ENCODE measurements at regions not wholly inside any gene's neighbourhood (a gene's known extent, or its start where the extent isn't known, plus 50 kb on each side); places are given as distances from the start of the nearest gene placed in this dataset.

DNA sequence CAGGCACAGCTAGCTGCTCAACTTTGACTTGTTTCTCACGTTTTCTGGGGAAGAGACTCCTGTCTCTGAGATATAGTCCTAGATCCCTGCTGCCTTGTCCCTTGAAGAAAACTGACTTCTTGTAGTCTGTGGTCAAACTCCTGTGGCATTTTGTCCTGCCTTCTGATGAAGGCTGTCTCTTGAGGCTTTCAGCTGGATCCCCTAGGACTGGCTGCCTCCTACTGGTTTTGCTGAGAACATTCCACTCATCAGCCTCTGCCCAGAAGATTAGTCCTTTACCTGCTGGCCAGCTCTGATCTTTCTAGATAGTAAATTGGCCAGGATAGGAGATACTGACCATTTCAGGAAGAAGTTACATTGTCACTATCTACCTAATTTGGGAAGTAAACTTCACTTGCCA, 71.9 kb upstream of the CNR1 start:
- DNase-seq (ENCODE audit: low read depth), result no peak

DNA sequence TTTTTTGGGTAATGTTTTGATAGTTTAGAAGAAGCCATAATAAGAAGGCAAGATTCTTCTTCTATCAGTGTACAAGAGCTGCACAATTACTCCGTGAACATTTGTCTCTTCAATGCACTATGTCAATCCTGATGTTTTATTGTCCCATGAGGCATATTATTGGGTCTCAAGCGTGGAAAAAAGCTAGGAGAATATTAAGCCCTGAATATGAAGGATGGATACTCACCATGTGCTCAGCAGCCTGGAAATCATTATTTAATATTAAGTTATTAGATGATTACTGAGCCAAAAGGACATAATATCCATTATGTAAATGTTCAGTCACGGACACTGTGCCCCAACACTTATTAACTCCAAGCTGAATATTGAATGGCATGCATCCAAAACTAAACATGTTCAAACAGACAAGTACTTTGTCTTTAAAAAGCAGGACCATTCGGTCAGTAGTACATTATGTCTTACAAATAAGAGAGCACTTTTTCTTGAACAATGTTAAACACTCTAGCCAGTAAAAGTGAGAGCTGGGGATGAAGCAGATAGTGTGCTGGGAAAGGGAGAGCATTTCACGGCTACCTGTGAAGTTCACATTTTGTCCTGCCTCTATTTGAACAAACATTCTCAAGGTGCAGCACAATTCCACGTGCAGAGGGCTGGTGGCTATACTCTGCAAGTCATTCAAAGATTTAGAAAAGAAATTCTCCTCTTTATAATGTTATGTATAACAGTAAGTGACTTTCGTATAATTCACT, 70.6 kb upstream of the CNR1 start:
- DNase-seq (ENCODE audit: low read depth), result no peak

DNA sequence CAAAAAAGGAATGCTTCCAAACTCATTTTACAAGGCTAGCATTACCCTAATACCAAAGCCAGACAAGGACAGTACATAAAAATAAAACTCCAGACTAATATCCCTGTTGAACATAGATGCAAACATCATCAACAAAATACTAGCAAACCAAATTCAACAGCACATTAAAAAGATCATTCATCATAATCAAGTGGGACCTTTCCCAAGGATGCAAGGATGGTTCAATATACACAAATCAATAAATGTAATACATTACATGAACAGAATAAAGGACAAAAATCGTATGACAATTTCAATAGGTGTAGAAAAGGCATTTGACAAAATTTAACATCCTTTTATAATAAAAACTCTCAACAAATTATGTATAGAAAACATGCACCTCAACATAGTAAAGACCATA, 66.6 kb upstream of the CNR1 start:
- no peak for DNase-seq (ENCODE audit: low read depth)

DNA sequence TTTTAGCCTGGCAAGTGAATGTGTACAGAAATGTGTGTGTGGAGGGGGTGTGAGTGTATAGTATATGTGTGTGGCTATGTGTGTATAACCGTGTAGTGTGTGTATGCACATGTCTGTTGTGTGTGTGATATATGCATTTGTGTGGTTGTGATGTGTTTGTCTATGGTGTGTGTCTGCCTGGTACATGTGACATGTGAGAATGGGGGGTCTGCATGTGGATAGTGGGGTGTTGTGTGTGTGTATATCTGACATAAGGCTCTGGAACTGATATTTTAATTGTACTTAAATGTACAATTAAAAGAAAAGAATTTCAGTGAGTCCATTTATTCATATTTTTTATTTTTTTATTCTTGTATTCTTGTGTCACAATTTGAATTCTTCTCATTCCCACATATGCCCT, 57.2 kb upstream of the CNR1 start:
- DNase-seq (ENCODE audit: low read depth), result no peak

DNA sequence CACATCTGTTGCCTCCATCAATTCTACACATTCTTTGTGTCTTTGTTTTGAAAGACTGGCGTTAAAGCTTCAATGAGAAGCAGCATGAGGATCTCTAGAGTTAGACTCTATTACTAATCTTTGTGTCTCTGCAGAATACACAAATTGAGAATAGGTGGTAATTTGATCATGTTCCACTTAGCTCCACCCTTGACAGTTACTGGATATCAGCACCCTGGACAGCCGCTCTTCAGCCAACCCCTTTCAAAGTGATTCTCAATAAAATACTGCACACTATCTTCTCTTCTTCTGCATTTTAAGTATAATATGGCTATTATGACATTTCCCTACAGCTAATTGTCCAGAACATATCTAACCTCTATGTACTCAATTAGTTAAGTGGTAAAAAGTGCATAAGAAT, 54.3 kb upstream of the CNR1 start:
- no peak for DNase-seq (ENCODE audit: low read depth)

DNA sequence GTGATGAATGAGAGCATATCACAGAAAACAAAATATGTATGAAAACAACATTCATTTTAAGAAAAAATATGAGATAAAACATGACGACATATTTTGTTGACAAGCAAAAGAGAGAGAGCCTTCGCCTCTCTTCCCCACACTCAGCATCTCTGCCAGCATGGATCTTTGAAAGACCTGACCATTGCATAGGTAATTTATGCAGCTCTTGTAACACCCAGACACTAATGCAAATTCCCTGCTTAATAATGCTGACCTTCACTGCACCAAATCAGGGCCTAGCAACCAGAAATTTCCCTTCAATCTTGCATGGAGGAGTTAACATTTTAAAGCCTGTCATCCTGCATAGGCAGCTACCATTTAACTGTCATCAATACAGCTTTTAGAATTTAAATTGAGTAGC, 50.0 kb upstream of the CNR1 start:
- no peak for DNase-seq (ENCODE audit: low read depth)
